HEK293 (cell line): ENCODE measurements at regions not wholly inside any gene's neighbourhood (a gene's known extent, or its start where the extent isn't known, plus 50 kb on each side); places are given as distances from the start of the nearest gene placed in this dataset.

ENCODE experiments used
- CTCF ChIP-seq: fragments of 450-650 bp; formaldehyde crosslinking; IDR thresholded peaks from 2 replicates; pipeline ENCODE4 v1.5.1; 2016; ENCODE audit warnings: missing biosample characterization, missing genetic modification characterization
- SCRT1 ChIP-seq: fragments of 450-650 bp; formaldehyde crosslinking; IDR thresholded peaks from 2 replicates; pipeline ENCODE4 v1.5.1; 2016; ENCODE audit warnings: missing biosample characterization, missing genetic modification characterization, borderline replicate concordance
- ZNF10 ChIP-seq: fragments of 450-650 bp; formaldehyde crosslinking; IDR thresholded peaks from 2 replicates; pipeline ENCODE4 v1.5.1; 2017; ENCODE audit warnings: missing biosample characterization, missing genetic modification characterization
- ZNF311 ChIP-seq: fragments of 450-650 bp; formaldehyde crosslinking; IDR thresholded peaks from 2 replicates; pipeline ENCODE4 v1.5.1; 2017; ENCODE audit warnings: missing biosample characterization, missing genetic modification characterization, borderline replicate concordance
- ZNF670 ChIP-seq: fragments of 450-650 bp; formaldehyde crosslinking; IDR thresholded peaks from 2 replicates; pipeline ENCODE4 v1.5.1; 2016; ENCODE audit warnings: missing biosample characterization, missing genetic modification characterization, low read depth

GRCh38 chr3:177862962-177863491 lies 665.7 kb upstream of the TBL1XR1 start:
- no peak for TF ChIP-seq CTCF (tag by site-specific recombination)
- TF ChIP-seq ZNF10 (tag by site-specific recombination), result no peak
- TF ChIP-seq SCRT1, result no peak
- TF ChIP-seq ZNF670 (tag by site-specific recombination), result no peak
- TF ChIP-seq ZNF311 (tag by site-specific recombination), result no peak
